ENCODE measurements at regions not wholly inside any gene's neighbourhood (a gene's known extent, or its start where the extent isn't known, plus 50 kb on each side); places are given as distances from the start of the nearest gene placed in this dataset.

GRCh38 chr2:14761118-14761517, 128.6 kb downstream of the LRATD1 start:
- no peak for ATAC-seq
- no peak for TF ChIP-seq BACH2 (CRISPR knock-in tag; IDR thresholded peaks at IDR 0.05; ENCODE audit: borderline replicate concordance)
- TF ChIP-seq OSR1 (CRISPR knock-in tag; IDR thresholded peaks at IDR 0.05) = no peak
- TF ChIP-seq ZC3H10 (CRISPR knock-in tag; IDR thresholded peaks at IDR 0.05) = no peak
- TF ChIP-seq SNAI2 (CRISPR knock-in tag; IDR thresholded peaks at IDR 0.05) = no peak
- TF ChIP-seq RARB (CRISPR knock-in tag; IDR thresholded peaks at IDR 0.05) = no peak
- TF ChIP-seq CREB5 (CRISPR knock-in tag; IDR thresholded peaks at IDR 0.05; ENCODE audit: low read depth) = no peak
- TF ChIP-seq TCF4 (CRISPR knock-in tag; IDR thresholded peaks at IDR 0.05; ENCODE audit: borderline replicate concordance) = no peak
- no peak for TF ChIP-seq ZNF565 (CRISPR knock-in tag; conservative IDR thresholded peaks at IDR 0.05; ENCODE audit: low read depth)
- no peak for TF ChIP-seq ZNF70 (CRISPR knock-in tag; IDR thresholded peaks at IDR 0.05)
- no peak for TF ChIP-seq ZNF8 (CRISPR knock-in tag; IDR thresholded peaks at IDR 0.05)
- TF ChIP-seq CSRNP3 (CRISPR knock-in tag; IDR thresholded peaks at IDR 0.05) = no peak
- TF ChIP-seq GLIS3 (CRISPR knock-in tag; IDR thresholded peaks at IDR 0.05) = no peak
- TF ChIP-seq ZFP3 (CRISPR knock-in tag; IDR thresholded peaks at IDR 0.05) = no peak
- no peak for TF ChIP-seq ISL1 (CRISPR knock-in tag; IDR thresholded peaks at IDR 0.05)
- no peak for TF ChIP-seq CSDC2 (CRISPR knock-in tag; IDR thresholded peaks at IDR 0.05)
- no peak for TF ChIP-seq ESRRG (CRISPR knock-in tag; IDR thresholded peaks at IDR 0.05)

GRCh38 chr2:14773696-14774095, 141.2 kb downstream of the LRATD1 start:
- no peak for ATAC-seq
- TF ChIP-seq ZNF70 (CRISPR knock-in tag; IDR thresholded peaks at IDR 0.05) (no peak), TSHZ2 (CRISPR knock-in tag; IDR thresholded peaks at IDR 0.05) (no peak), TOX (CRISPR knock-in tag; IDR thresholded peaks at IDR 0.05; ENCODE audit: borderline replicate concordance) (no peak), CSRNP3 (CRISPR knock-in tag; IDR thresholded peaks at IDR 0.05) (no peak), PPARA (CRISPR knock-in tag; IDR thresholded peaks at IDR 0.05; ENCODE audit: borderline replicate concordance) (no peak), CREB5 (CRISPR knock-in tag; IDR thresholded peaks at IDR 0.05; ENCODE audit: low read depth) (no peak), ESRRG (CRISPR knock-in tag; IDR thresholded peaks at IDR 0.05) (no peak)

GRCh38 chr2:14774436-14774968, 142.0 kb downstream of the LRATD1 start:
- no peak for ATAC-seq
- TF ChIP-seq ISL1 (CRISPR knock-in tag; IDR thresholded peaks at IDR 0.05) = no peak
- TF ChIP-seq OSR1 (CRISPR knock-in tag; IDR thresholded peaks at IDR 0.05) = no peak
- TF ChIP-seq ZNF565 (CRISPR knock-in tag; conservative IDR thresholded peaks at IDR 0.05; ENCODE audit: low read depth) = no peak
- TF ChIP-seq ZNF8 (CRISPR knock-in tag; IDR thresholded peaks at IDR 0.05) = no peak
- TF ChIP-seq PATZ1 (CRISPR knock-in tag; IDR thresholded peaks at IDR 0.05; ENCODE audit: borderline replicate concordance) = no peak
- TF ChIP-seq ZFP3 (CRISPR knock-in tag; IDR thresholded peaks at IDR 0.05) = no peak
- TF ChIP-seq CSRNP3 (CRISPR knock-in tag; IDR thresholded peaks at IDR 0.05) = no peak
- no peak for TF ChIP-seq ZC3H10 (CRISPR knock-in tag; IDR thresholded peaks at IDR 0.05)
- TF ChIP-seq ZFP30 (CRISPR knock-in tag; IDR thresholded peaks at IDR 0.05) = no peak
- no peak for TF ChIP-seq SNAI2 (CRISPR knock-in tag; IDR thresholded peaks at IDR 0.05)
